Activated T-helper 1 cell treated with anti-CD3 and anti-CD28 coated beads, Interleukin-12 subunit alpha, Interleukin-12 subunit beta, Interleukin-2, Interleukin-4 antibody, amounts not matched to agents 30 ng/mL and 10 ng/mL and 1 ng/mL, durations not matched to agents 14 hours and 24 hours and 36 hours (primary cell): ENCODE measurements at regions not wholly inside any gene's neighbourhood (a gene's known extent, or its start where the extent isn't known, plus 50 kb on each side); places are given as distances from the start of the nearest gene placed in this dataset.

Source experiments
- DNase-seq: peaks from one replicate; pipeline ENCODE4 v3.0.0; 2021; ENCODE audit warnings: low spot score
- H3K27ac Mint-ChIP-seq: one replicate; pipeline ENCODE4 v1.8.0; 2021; ENCODE audit warnings: mild to moderate bottlenecking, mixed read lengths
- H3K27me3 Mint-ChIP-seq: one replicate; pipeline ENCODE4 v1.8.0; 2022; ENCODE audit warnings: mild to moderate bottlenecking, moderate library complexity, mixed read lengths; ENCODE audit not compliant: insufficient read depth
- H3K36me3 Mint-ChIP-seq: one replicate; pipeline ENCODE4 v1.8.0; 2021; ENCODE audit warnings: low read depth, mixed read lengths
- H3K4me1 Mint-ChIP-seq: one replicate; pipeline ENCODE4 v1.8.0; 2021; ENCODE audit warnings: low read depth, mixed read lengths
- H3K4me3 Mint-ChIP-seq: one replicate; pipeline ENCODE4 v1.8.0; 2021; ENCODE audit warnings: mild to moderate bottlenecking, moderate library complexity, mixed read lengths
- H3K9me3 Mint-ChIP-seq: one replicate; pipeline ENCODE4 v1.8.0; 2021; ENCODE audit warnings: mixed read lengths
- intact Hi-C: fragments of 100-400 bp; cut with micrococcal nuclease; formaldehyde crosslinking; loops from one replicate; pipeline ENCODE4 v1.15.1; 2024

- intact Hi-C loops = no loop called here
- no peak for DNase-seq
- no peak overlapping the region for H3K27ac Mint-ChIP-seq
- no peaks in the 10 kb centered on the region for H3K27me3 Mint-ChIP-seq
- no peaks in the 10 kb centered on the region for H3K9me3 Mint-ChIP-seq
- H3K36me3 Mint-ChIP-seq = no peaks in the 10 kb centered on the region
- no peak overlapping the region for H3K4me3 Mint-ChIP-seq
- H3K4me1 Mint-ChIP-seq = no peaks in the 10 kb centered on the region
These were observed 189.6 kb downstream of the MZT1 start for GRCh38 chr13:72537782-72538181.

DNA sequence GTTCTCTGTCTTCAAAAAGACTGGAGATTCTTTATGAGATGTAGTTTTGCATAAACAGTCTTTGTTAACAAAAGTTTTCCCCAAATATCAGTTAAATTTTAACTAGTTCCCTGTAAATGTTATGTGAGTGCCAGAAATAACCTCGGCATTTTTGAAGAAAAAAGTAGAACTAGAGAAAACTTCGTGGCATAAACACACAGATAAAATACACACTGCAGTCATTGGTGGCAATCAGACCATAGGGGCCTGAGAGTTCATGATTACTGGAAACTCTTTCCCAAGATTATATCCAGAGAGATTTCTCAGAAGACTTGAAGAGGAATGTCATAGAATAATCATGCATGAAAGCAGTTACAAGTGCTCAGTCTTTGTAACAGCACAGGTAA lies 190.0 kb downstream of the MZT1 start:
- no peaks in the 10 kb centered on the region for H3K36me3 Mint-ChIP-seq
- H3K4me1 Mint-ChIP-seq = no peaks in the 10 kb centered on the region
- H3K27ac Mint-ChIP-seq = no peak overlapping the region
- DNase-seq = no peak
- no peaks in the 10 kb centered on the region for H3K27me3 Mint-ChIP-seq
- intact Hi-C loops = no loop called here
- H3K9me3 Mint-ChIP-seq = no peaks in the 10 kb centered on the region
- no peak overlapping the region for H3K4me3 Mint-ChIP-seq

DNA sequence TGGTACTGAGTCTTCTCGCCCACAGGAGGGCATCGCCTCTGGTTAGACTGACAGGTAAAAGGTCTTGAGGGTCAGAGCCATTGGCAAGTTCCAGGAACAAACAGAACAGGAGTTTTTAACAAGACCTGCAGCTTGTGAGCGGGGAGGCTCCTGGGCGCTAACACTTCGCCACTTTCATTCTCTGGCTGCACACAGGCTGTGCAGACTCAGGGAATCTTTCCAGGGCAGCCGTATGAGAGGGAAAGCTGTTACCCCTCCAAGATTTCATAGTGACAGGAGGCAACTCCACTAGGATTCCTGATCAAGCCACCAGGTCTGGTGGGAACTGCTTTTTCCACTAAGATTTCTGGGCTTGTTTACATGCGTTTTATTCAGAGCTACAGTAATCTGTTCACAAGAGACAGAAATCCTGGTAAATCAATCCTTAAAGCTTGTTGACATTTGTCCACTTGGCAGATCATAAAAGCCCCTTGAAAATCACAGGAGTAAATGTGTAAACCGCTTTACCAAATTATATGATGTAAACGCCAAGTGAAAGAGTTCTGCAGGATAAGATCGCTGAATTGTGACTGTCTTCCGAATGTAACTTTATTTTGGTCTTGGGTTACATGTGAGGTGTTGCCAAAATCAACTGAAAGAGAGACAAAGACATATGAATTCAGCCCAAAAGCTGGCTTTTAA lies 190.6 kb downstream of the MZT1 start:
- Mint-ChIP-seq H3K27me3 (no peaks in the 10 kb centered on the region), H3K4me3 (no peak overlapping the region), H3K4me1 (no peaks in the 10 kb centered on the region), H3K36me3 (no peaks in the 10 kb centered on the region), H3K9me3 (no peaks in the 10 kb centered on the region), H3K27ac (no peak overlapping the region)
- DNase-seq = no peak
- intact Hi-C loops = no loop called here

DNA sequence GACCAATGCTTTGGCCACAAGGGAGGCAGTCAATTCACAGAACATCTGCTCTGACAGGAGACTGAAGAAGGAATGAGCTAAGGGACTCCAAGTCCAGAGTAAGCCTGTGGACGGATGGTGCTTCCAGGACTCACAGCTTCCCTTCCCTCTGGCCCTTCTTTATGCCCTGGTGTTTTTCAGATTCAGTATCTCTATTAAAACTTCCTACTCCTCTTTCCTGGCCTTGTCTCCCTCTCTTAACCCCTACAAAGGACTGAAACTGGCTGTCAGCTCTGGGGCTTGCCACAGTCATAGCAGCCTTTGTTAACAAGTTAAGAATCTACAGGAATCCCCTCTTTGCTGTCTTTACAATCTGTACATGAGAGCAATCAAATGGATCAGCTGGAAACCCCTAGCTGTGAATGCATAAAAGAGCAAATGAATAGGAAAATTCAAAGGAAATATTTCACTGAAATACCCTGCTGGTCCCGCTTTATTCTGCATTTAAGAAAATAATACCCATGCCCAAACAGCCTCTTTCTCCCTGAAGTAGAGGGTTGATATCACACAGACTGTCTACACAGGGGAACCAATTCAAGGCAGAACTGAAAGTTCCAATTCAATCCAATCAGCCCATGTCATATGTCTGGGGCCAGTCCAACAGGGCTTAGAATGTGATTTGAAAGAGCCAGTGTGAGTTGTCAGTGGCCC lies 192.3 kb downstream of the MZT1 start:
- Mint-ChIP-seq H3K9me3 (no peaks in the 10 kb centered on the region), H3K27me3 (no peaks in the 10 kb centered on the region), H3K36me3 (no peaks in the 10 kb centered on the region), H3K4me3 (no peak overlapping the region), H3K4me1 (no peaks in the 10 kb centered on the region), H3K27ac (no peak overlapping the region)
- no peak for DNase-seq
- intact Hi-C loops = no loop called here

- no peaks in the 10 kb centered on the region for H3K27me3 Mint-ChIP-seq
These were observed 197.0 kb downstream of the MZT1 start for GRCh38 chr13:72530471-72530870.

GRCh38 chr13:72527333-72527732 lies 200.1 kb downstream of the MZT1 start:
- H3K36me3 Mint-ChIP-seq = no peaks in the 10 kb centered on the region
- DNase-seq = no peak
- intact Hi-C loops = no loop called here
- H3K4me1 Mint-ChIP-seq = no peaks in the 10 kb centered on the region
- no peak overlapping the region for H3K4me3 Mint-ChIP-seq
- H3K27me3 Mint-ChIP-seq = no peaks in the 10 kb centered on the region
- peaks cover 5% of the 10 kb centered on the region for H3K9me3 Mint-ChIP-seq
- H3K27ac Mint-ChIP-seq = no peak overlapping the region

More at GRCh38 chr13:72530471-72530870, 197.0 kb downstream of the MZT1 start:
- Mint-ChIP-seq H3K4me3 (no peak overlapping the region), H3K4me1 (no peaks in the 10 kb centered on the region), H3K36me3 (no peaks in the 10 kb centered on the region), H3K27ac (no peak overlapping the region), H3K9me3 (peaks cover 5% of the 10 kb centered on the region)
- intact Hi-C loops = no loop called here
- no peak for DNase-seq

DNA sequence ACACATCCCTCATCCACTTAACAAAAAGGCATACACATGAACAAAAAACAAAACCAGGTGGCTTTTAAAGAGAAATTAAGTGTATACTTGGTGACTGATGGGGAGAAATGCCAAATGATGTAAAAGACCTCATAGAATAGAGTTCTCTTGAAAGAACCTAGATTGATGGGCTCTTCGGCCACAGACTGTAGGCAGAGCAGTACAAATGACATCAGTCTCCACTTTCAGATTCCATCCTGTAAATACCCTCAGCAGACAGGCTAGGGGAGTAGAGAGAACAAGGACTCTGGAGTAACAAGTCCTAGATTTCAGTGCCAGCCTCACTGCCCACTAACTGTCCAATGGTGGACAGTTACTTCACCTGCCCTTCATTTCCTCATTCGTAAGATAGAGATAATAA lies 203.8 kb downstream of the MZT1 start:
- DNase-seq = no peak
- H3K9me3 Mint-ChIP-seq = peaks cover 5% of the 10 kb centered on the region
- H3K36me3 Mint-ChIP-seq = no peaks in the 10 kb centered on the region
- H3K4me1 Mint-ChIP-seq = no peaks in the 10 kb centered on the region
- no peak overlapping the region for H3K4me3 Mint-ChIP-seq
- H3K27me3 Mint-ChIP-seq = no peaks in the 10 kb centered on the region
- intact Hi-C loops = no loop called here
- H3K27ac Mint-ChIP-seq = no peak overlapping the region

DNA sequence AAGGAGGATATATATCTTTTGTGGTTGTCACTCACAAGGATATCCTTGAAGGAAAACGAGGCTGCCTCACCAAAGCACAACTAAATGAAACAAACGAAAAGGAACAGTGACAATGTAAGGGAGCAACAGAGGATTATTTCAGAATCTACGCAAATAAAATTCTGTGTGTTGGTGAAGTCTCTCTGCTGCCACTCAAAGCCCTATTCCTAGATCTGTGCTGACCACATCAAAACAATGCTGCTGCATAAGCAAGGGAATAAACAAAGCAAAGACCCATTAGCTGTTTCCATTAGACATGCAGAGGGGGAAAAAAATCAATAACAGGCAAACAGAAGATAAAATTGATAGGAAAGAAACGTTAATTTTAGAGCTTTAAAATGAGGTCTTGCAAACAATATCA lies 204.4 kb downstream of the MZT1 start:
- Mint-ChIP-seq H3K4me1 (no peaks in the 10 kb centered on the region), H3K9me3 (peaks cover 5% of the 10 kb centered on the region), H3K27ac (no peak overlapping the region), H3K36me3 (no peaks in the 10 kb centered on the region), H3K27me3 (no peaks in the 10 kb centered on the region), H3K4me3 (no peak overlapping the region)
- no peak for DNase-seq
- intact Hi-C loops = no loop called here

DNA sequence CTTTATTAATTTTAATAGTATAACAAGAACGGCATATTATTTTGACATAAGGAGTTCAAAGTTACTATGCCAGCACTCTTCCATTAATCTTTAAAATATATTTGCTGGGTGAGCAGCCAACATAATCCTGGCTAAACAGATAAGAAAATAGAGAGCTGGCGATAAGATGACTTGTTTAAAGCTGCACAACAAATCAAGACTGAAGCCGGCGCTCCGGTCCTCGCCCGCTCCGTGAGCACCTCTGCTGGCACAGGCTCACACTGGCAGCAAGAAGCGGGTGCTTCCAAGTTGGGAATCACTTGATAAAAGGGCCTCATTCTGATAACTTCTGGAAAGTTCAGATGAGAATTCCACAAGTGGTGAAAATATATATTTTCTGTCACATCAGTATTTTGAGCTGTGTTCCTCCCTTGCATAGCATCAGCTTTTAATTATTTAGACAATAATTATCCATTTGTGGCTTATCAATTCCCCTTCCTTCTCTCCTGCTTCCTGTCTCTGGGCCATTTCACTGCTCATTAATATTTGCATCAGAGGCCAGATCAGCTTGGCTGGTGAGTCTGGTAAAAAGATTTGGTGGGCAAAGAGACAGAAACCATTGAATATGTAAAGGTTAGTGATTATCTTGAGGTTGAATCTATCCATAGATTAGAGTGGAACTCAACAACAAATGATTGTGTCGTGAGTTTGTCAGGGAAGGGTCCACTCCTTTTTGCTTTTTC lies 205.3 kb downstream of the MZT1 start:
- H3K27me3 Mint-ChIP-seq = no peaks in the 10 kb centered on the region
- intact Hi-C loops = no loop called here

GRCh38 chr13:72514146-72514545 lies 213.3 kb downstream of the MZT1 start:
- intact Hi-C loops = no loop called here

More for the DNA sequence above, 205.3 kb downstream of the MZT1 start:
- no peak overlapping the region for H3K4me3 Mint-ChIP-seq
- H3K36me3 Mint-ChIP-seq = no peaks in the 10 kb centered on the region
- no peak overlapping the region for H3K27ac Mint-ChIP-seq
- peaks cover 4% of the 10 kb centered on the region for H3K9me3 Mint-ChIP-seq
- no peaks in the 10 kb centered on the region for H3K4me1 Mint-ChIP-seq
- no peak for DNase-seq

GRCh38 chr13:72508392-72508791 lies 219.0 kb downstream of the MZT1 start:
- Mint-ChIP-seq H3K27ac (no peak overlapping the region), H3K27me3 (no peaks in the 10 kb centered on the region), H3K4me1 (no peaks in the 10 kb centered on the region), H3K36me3 (no peaks in the 10 kb centered on the region), H3K4me3 (no peak overlapping the region), H3K9me3 (no peaks in the 10 kb centered on the region)
- DNase-seq = no peak
- intact Hi-C loops = no loop called here

More at GRCh38 chr13:72514146-72514545, 213.3 kb downstream of the MZT1 start:
- no peak overlapping the region for H3K27ac Mint-ChIP-seq
- H3K4me3 Mint-ChIP-seq = no peak overlapping the region
- H3K4me1 Mint-ChIP-seq = no peaks in the 10 kb centered on the region
- DNase-seq = no peak
- no peaks in the 10 kb centered on the region for H3K36me3 Mint-ChIP-seq
- H3K9me3 Mint-ChIP-seq = no peaks in the 10 kb centered on the region
- H3K27me3 Mint-ChIP-seq = no peaks in the 10 kb centered on the region

GRCh38 chr13:72507416-72508199 lies 219.8 kb downstream of the MZT1 start:
- H3K27me3 Mint-ChIP-seq = no peaks in the 10 kb centered on the region
- H3K9me3 Mint-ChIP-seq = no peaks in the 10 kb centered on the region
- no peak overlapping the region for H3K27ac Mint-ChIP-seq
- no peaks in the 10 kb centered on the region for H3K36me3 Mint-ChIP-seq
- intact Hi-C loops = no loop called here
- no peak for DNase-seq
- H3K4me3 Mint-ChIP-seq = no peak overlapping the region
- H3K4me1 Mint-ChIP-seq = no peaks in the 10 kb centered on the region

GRCh38 chr13:72506706-72507105 lies 220.7 kb downstream of the MZT1 start:
- no peaks in the 10 kb centered on the region for H3K27me3 Mint-ChIP-seq
- no peaks in the 10 kb centered on the region for H3K9me3 Mint-ChIP-seq
- no peak overlapping the region for H3K27ac Mint-ChIP-seq
- H3K4me1 Mint-ChIP-seq = no peaks in the 10 kb centered on the region
- intact Hi-C loops = no loop called here
- H3K36me3 Mint-ChIP-seq = no peaks in the 10 kb centered on the region
- no peak for DNase-seq
- H3K4me3 Mint-ChIP-seq = no peak overlapping the region
